HG03066 (cell line): ENCODE measurements at regions not wholly inside any gene's neighbourhood (a gene's known extent, or its start where the extent isn't known, plus 50 kb on each side); places are given as distances from the start of the nearest gene placed in this dataset.
"Not testable (repeated sequence)": the region's sequence is repeated elsewhere in the genome, so short reads cannot be mapped to it uniquely, and the experiment has no call there.

Experiments
- ATAC-seq: cut with Tn5 transposase; IDR thresholded peaks from one replicate; pipeline ENCODE4 v1.9.1; 2021; ENCODE audit warnings: low read depth; ENCODE audit not compliant: unreplicated experiment

GRCh38 chr2:234409590-234409989 is 87.3 kb downstream of the ARL4C start:
- ATAC-seq, result no peak

GRCh38 chr2:234406085-234406484 is 90.8 kb downstream of the ARL4C start:
- ATAC-seq, result no peak

GRCh38 chr2:234405462-234405861 is 91.4 kb downstream of the ARL4C start:
- ATAC-seq, result no peak

GRCh38 chr2:234404957-234405356 is 91.9 kb downstream of the ARL4C start:
- ATAC-seq, result no peak

GRCh38 chr2:234403751-234404150 is 93.1 kb downstream of the ARL4C start:
- ATAC-seq, result no peak

GRCh38 chr2:234403074-234403473 is 93.8 kb downstream of the ARL4C start:
- ATAC-seq, result no peak

- no peak for ATAC-seq
Measured at GRCh38 chr2:234401426-234401825, 95.5 kb downstream of the ARL4C start.

- no peak for ATAC-seq
Measured at GRCh38 chr2:234399451-234400246, 97.2 kb downstream of the ARL4C start.

- no peak for ATAC-seq
Measured at GRCh38 chr2:234398531-234398930, 98.3 kb downstream of the ARL4C start.

- ATAC-seq, result no peak
Measured at GRCh38 chr2:234395891-234396420, 100.9 kb downstream of the ARL4C start.

GRCh38 chr2:234394450-234394849 is 102.4 kb downstream of the ARL4C start:
- ATAC-seq, result no peak

GRCh38 chr2:234393354-234393753 is 103.5 kb downstream of the ARL4C start:
- ATAC-seq, result no peak

- ATAC-seq, result no peak
Measured at GRCh38 chr2:234392041-234392615, 104.8 kb downstream of the ARL4C start.

- ATAC-seq, result no peak
Measured at GRCh38 chr2:234391625-234392024, 105.3 kb downstream of the ARL4C start.

GRCh38 chr2:234389661-234390060 is 107.2 kb downstream of the ARL4C start:
- not testable (repeated sequence) for ATAC-seq

- ATAC-seq, result no peak
Measured at GRCh38 chr2:234388591-234388990, 108.3 kb downstream of the ARL4C start.

GRCh38 chr2:234386971-234387370 is 109.9 kb downstream of the ARL4C start:
- no peak for ATAC-seq

- no peak for ATAC-seq
Measured at GRCh38 chr2:234382131-234382530, 114.8 kb downstream of the ARL4C start.

GRCh38 chr2:234378958-234379357 is 117.9 kb downstream of the ARL4C start:
- not testable (repeated sequence) for ATAC-seq

GRCh38 chr2:234378440-234378839 is 118.4 kb downstream of the ARL4C start:
- ATAC-seq, result no peak

GRCh38 chr2:234377761-234378391 is 119.0 kb downstream of the ARL4C start:
- no peak for ATAC-seq
